Colonic mucosa (tissue), 4 donors: ENCODE measurements at regions not wholly inside any gene's neighbourhood (a gene's known extent, or its start where the extent isn't known, plus 50 kb on each side); places are given as distances from the start of the nearest gene placed in this dataset.

ENCODE experiments used
- DNase-seq: peaks from one replicate; pipeline ENCODE4 v3.0.0-alpha.2; 2020
- H3K27ac ChIP-seq: fragments of 200-600 bp; one replicate; pipeline ENCODE4 v1.8.0; 2021
- H3K27me3 ChIP-seq: fragments of 200-600 bp; one replicate; pipeline ENCODE4 v1.8.0; 2021
- H3K36me3 ChIP-seq: fragments of 200-600 bp; one replicate; pipeline ENCODE4 v1.8.0; 2021
- H3K4me1 ChIP-seq: fragments of 200-600 bp; one replicate; pipeline ENCODE4 v1.8.0; 2021; ENCODE audit warnings: mild to moderate bottlenecking
- H3K4me3 ChIP-seq: fragments of 200-600 bp; one replicate; pipeline ENCODE4 v1.8.0; 2021
- H3K9ac ChIP-seq, 2 donors: one replicate each; pipeline ENCODE4 v1.7.0; 2013; ENCODE audit warnings: control low read depth in 2 of 2, low read depth in 2 of 2, low read length in 2 of 2
- H3K9me3 ChIP-seq: fragments of 200-600 bp; one replicate; pipeline ENCODE4 v1.8.0; 2021
- CTCF ChIP-seq: fragments of 200-600 bp; IDR thresholded peaks from one replicate; pipeline ENCODE4 v1.8.0; 2022; ENCODE audit warnings: antibody characterized with exemption, mild to moderate bottlenecking
- intact Hi-C: fragments of 100-400 bp; cut with DNase I; formaldehyde crosslinking; loops from one replicate; pipeline ENCODE4 v1.14.1; 2022
- donor health status: healthy.
- donor health status: DM: no; HTN: no; CAD: no.
- donor health status: DM: no; HTN: no; CAD: no.

- H3K4me1 ChIP-seq: peaks cover 10% of the 10 kb centered on the region
- no peak for TF ChIP-seq CTCF
- H3K4me3 ChIP-seq: no peak overlapping the region
- DNase-seq: no peak
- no peak overlapping the region for H3K27ac ChIP-seq
- H3K9me3 ChIP-seq: no peaks in the 10 kb centered on the region
- H3K9ac ChIP-seq: no peak overlapping the region
- no peaks in the 10 kb centered on the region for H3K27me3 ChIP-seq
- H3K36me3 ChIP-seq: peaks cover 6% of the 10 kb centered on the region
- intact Hi-C loops: no loop called here
Measured at GRCh38 chr12:124401704-124402221, 106.9 kb downstream of the RFLNA start.

- Histone ChIP-seq H3K4me3 (no peak overlapping the region), H3K9me3 (no peaks in the 10 kb centered on the region), H3K4me1 (peaks cover 20% of the 10 kb centered on the region), H3K27me3 (no peaks in the 10 kb centered on the region), H3K9ac (no peak overlapping the region), H3K36me3 (peaks cover 6% of the 10 kb centered on the region), H3K27ac (no peak overlapping the region)
- intact Hi-C loops: no loop called here
- TF ChIP-seq CTCF: no peak
- DNase-seq: no peak
Measured at GRCh38 chr12:124400124-124400523, 105.2 kb downstream of the RFLNA start.

- Histone ChIP-seq H3K9me3 (no peaks in the 10 kb centered on the region), H3K27me3 (no peaks in the 10 kb centered on the region), H3K4me3 (no peak overlapping the region), H3K4me1 (peaks cover 20% of the 10 kb centered on the region), H3K27ac (no peak overlapping the region), H3K36me3 (peaks cover 6% of the 10 kb centered on the region), H3K9ac (no peak overlapping the region)
- intact Hi-C loops: no loop called here
- peak; percentile 64 for TF ChIP-seq CTCF
- DNase-seq: peak; percentile 64
Measured at GRCh38 chr12:124399622-124400021, 104.7 kb downstream of the RFLNA start.

GRCh38 chr12:124398578-124399227 lies 103.8 kb downstream of the RFLNA start:
- peaks cover 23% of the 10 kb centered on the region for H3K4me1 ChIP-seq
- no peaks in the 10 kb centered on the region for H3K27me3 ChIP-seq
- no peak for TF ChIP-seq CTCF
- H3K9me3 ChIP-seq: no peaks in the 10 kb centered on the region
- H3K27ac ChIP-seq: peak overlapping the region; percentile 7
- peaks cover 8% of the 10 kb centered on the region for H3K36me3 ChIP-seq
- H3K9ac ChIP-seq: no peak overlapping the region
- intact Hi-C loops: no loop called here
- H3K4me3 ChIP-seq: no peak overlapping the region
- DNase-seq: peak; percentile 57

- H3K36me3 ChIP-seq: peaks cover 11% of the 10 kb centered on the region
- intact Hi-C loops: no loop called here
- H3K9ac ChIP-seq: no peak overlapping the region
- TF ChIP-seq CTCF: no peak
- no peak overlapping the region for H3K27ac ChIP-seq
- no peaks in the 10 kb centered on the region for H3K27me3 ChIP-seq
- H3K4me1 ChIP-seq: peaks cover 30% of the 10 kb centered on the region
- peak; percentile 73 for DNase-seq
- no peaks in the 10 kb centered on the region for H3K9me3 ChIP-seq
- no peak overlapping the region for H3K4me3 ChIP-seq
Measured at GRCh38 chr12:124397807-124398577, 103.1 kb downstream of the RFLNA start.
